ENCODE measurements at regions not wholly inside any gene's neighbourhood (a gene's known extent, or its start where the extent isn't known, plus 50 kb on each side); places are given as distances from the start of the nearest gene placed in this dataset.

DNA sequence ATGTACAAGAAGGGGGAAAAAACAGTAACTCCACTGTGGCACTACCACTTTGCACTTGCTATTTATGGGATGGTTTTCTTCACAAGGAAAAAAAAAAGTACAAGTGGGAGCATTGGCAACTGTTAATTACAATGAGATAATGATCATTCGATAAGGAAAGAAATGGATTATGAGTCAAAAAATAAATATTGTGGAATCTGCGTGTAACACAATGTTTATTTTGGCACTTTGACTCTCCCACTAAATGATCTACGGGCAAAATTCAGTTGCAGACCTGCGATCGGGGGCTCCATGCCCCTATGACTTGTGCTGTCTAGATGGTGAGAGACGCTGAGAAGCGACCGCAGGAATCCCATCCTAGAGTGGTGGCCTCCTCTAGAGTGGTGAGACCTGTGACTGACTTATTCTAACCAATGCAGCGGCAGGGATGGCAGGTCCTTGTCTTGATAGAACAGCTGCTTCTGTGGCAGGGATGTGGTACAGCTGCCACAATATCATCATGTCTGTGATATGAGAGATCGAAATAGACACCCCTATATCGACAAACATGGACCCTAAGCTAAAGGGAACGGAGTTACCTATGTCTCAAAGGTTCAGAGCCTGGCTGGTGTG lies 345.0 kb upstream of the KLF6 start:
- TF ChIP-seq, protein P1, sequence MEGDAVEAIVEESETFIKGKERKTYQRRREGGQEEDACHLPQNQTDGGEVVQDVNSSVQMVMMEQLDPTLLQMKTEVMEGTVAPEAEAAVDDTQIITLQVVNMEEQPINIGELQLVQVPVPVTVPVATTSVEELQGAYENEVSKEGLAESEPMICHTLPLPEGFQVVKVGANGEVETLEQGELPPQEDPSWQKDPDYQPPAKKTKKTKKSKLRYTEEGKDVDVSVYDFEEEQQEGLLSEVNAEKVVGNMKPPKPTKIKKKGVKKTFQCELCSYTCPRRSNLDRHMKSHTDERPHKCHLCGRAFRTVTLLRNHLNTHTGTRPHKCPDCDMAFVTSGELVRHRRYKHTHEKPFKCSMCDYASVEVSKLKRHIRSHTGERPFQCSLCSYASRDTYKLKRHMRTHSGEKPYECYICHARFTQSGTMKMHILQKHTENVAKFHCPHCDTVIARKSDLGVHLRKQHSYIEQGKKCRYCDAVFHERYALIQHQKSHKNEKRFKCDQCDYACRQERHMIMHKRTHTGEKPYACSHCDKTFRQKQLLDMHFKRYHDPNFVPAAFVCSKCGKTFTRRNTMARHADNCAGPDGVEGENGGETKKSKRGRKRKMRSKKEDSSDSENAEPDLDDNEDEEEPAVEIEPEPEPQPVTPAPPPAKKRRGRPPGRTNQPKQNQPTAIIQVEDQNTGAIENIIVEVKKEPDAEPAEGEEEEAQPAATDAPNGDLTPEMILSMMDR (IDR thresholded peaks at IDR 0.05; ENCODE audit: insufficient read depth, low read length, poor library complexity, severe bottlenecking), result no peak
- TF ChIP-seq EZH2phosphoT487 (conservative IDR thresholded peaks at IDR 0.05; ENCODE audit: low read length), result no peak
